Mesenchymal stem cell (in vitro differentiated cells and primary cell): ENCODE measurements at regions not wholly inside any gene's neighbourhood (a gene's known extent, or its start where the extent isn't known, plus 50 kb on each side); places are given as distances from the start of the nearest gene placed in this dataset.

Experiments used
- DNase-seq: peaks from one replicate; pipeline ENCODE4 v3.0.0-alpha.2; 2013
- H2AFZ ChIP-seq: one replicate; pipeline ENCODE4 v1.6.1; 2013; ENCODE audit warnings: low read depth, mild to moderate bottlenecking, control low read depth, inconsistent platforms, low read length, moderate library complexity
- H2AK5ac ChIP-seq: 2 replicates; pipeline ENCODE4 v1.6.1; 2013; ENCODE audit warnings: low read length, moderate library complexity, mild to moderate bottlenecking, inconsistent platforms; ENCODE audit not compliant: severe bottlenecking
- H2BK120ac ChIP-seq: one replicate; pipeline ENCODE4 v1.6.1; 2013; ENCODE audit warnings: low read depth, mild to moderate bottlenecking, inconsistent platforms, low read length, moderate library complexity
- H2BK12ac ChIP-seq, 2 experiments: one replicate each; pipeline ENCODE4 v1.6.1; 2013; ENCODE audit warnings: inconsistent platforms in 2 of 2, low read length in 2 of 2, mild to moderate bottlenecking in 2 of 2, moderate library complexity in 2 of 2, control low read depth in 1 of 2
- H2BK15ac ChIP-seq: one replicate; pipeline ENCODE4 v1.6.1; 2013; ENCODE audit warnings: mild to moderate bottlenecking, low read depth, inconsistent platforms; ENCODE audit not compliant: poor library complexity, severe bottlenecking
- H2BK5ac ChIP-seq: 2 replicates; pipeline ENCODE4 v1.6.1; 2013; ENCODE audit warnings: low read depth, mild to moderate bottlenecking, low read length, control low read depth, inconsistent platforms; ENCODE audit not compliant: poor library complexity, severe bottlenecking
- H3K14ac ChIP-seq, 2 experiments: one replicate each; pipeline ENCODE4 v1.6.1; 2013; ENCODE audit warnings: inconsistent platforms in 2 of 2, low read length in 2 of 2, control low read depth in 1 of 2, mild to moderate bottlenecking in 1 of 2, moderate library complexity in 1 of 2
- H3K18ac ChIP-seq, 2 experiments: one replicate each; pipeline ENCODE4 v1.6.1; 2013; ENCODE audit warnings: inconsistent platforms in 2 of 2, low read length in 2 of 2, control low read depth in 1 of 2, low read depth in 1 of 2, mild to moderate bottlenecking in 1 of 2
- H3K23ac ChIP-seq, 2 experiments: one replicate each; pipeline ENCODE4 v1.6.1; 2013; ENCODE audit warnings: inconsistent platforms in 2 of 2, low read length in 2 of 2, mild to moderate bottlenecking in 2 of 2, moderate library complexity in 2 of 2, control low read depth in 1 of 2
- H3K27ac ChIP-seq: 2 replicates; pipeline ENCODE4 v1.5.1; 2013; ENCODE audit warnings: mild to moderate bottlenecking, moderate library complexity, low read length, control low read depth, inconsistent platforms; ENCODE audit not compliant: poor library complexity, severe bottlenecking
- H3K27me3 ChIP-seq, 2 experiments: 2 replicates each; pipeline versions ENCODE4 v1.6.1 to v1.7.0; 2013; ENCODE audit warnings: low read length in 2 of 2, mild to moderate bottlenecking in 2 of 2, moderate library complexity in 2 of 2, control low read depth in 1 of 2, inconsistent platforms in 1 of 2; ENCODE audit not compliant: control insufficient read depth in 1 of 2, insufficient read depth in 1 of 2
- H3K36me3 ChIP-seq, 2 experiments: 2 replicates each; pipeline versions ENCODE4 v1.6.1 to v1.7.0; 2013; ENCODE audit warnings: low read length in 2 of 2, control low read depth in 1 of 2, inconsistent platforms in 1 of 2, low read depth in 1 of 2, mild to moderate bottlenecking in 1 of 2; ENCODE audit not compliant: insufficient read depth in 2 of 2, control insufficient read depth in 1 of 2
- H3K4ac ChIP-seq, 2 experiments: one replicate each; pipeline ENCODE4 v1.6.1; 2013; ENCODE audit warnings: inconsistent platforms in 2 of 2, low read length in 2 of 2, mild to moderate bottlenecking in 2 of 2, moderate library complexity in 2 of 2, control low read depth in 1 of 2, low read depth in 1 of 2
- H3K4me1 ChIP-seq: 2 replicates; pipeline ENCODE4 v1.6.1; 2013; ENCODE audit warnings: low read depth, low read length, control low read depth; ENCODE audit not compliant: control insufficient read depth, insufficient read depth
- H3K4me2 ChIP-seq: 2 replicates; pipeline ENCODE4 v1.6.1; 2013; ENCODE audit warnings: low read length, mild to moderate bottlenecking, inconsistent platforms; ENCODE audit not compliant: poor library complexity, severe bottlenecking
- H3K4me3 ChIP-seq, 2 experiments: 2 replicates each; pipeline versions ENCODE4 v1.5.1 to v1.7.0; 2013; ENCODE audit warnings: low read length in 2 of 2, mild to moderate bottlenecking in 2 of 2, control low read depth in 1 of 2, low read depth in 1 of 2; ENCODE audit not compliant: insufficient read depth in 1 of 2
- H3K79me1 ChIP-seq: replicated peaks from 2 replicates; pipeline ENCODE4 v1.6.1; 2013; ENCODE audit warnings: mild to moderate bottlenecking, control low read depth, low read length, inconsistent platforms; ENCODE audit not compliant: poor library complexity, severe bottlenecking
- H3K9ac ChIP-seq: 2 replicates; pipeline ENCODE4 v1.7.0; 2013; ENCODE audit warnings: mild to moderate bottlenecking, low read length, moderate library complexity
- H3K9me3 ChIP-seq: 2 replicates; pipeline ENCODE4 v1.7.0; 2013; ENCODE audit warnings: mild to moderate bottlenecking, low read length; ENCODE audit not compliant: control insufficient read depth
- H4K8ac ChIP-seq: one replicate; pipeline ENCODE4 v1.6.1; 2013; ENCODE audit warnings: inconsistent platforms, mild to moderate bottlenecking, low read length, moderate library complexity
- H4K91ac ChIP-seq: one replicate; pipeline ENCODE4 v1.6.1; 2013; ENCODE audit warnings: mild to moderate bottlenecking, low read length, inconsistent platforms
- WGBS: methylation state at CpG from one replicate; pipeline ENCODE4 v1.1.7; 2013; ENCODE audit warnings: mixed read lengths; 5-methylcytosine and 5-hydroxymethylcytosine counted together

GRCh38 chr5:124111886-124112285 is 599.9 kb downstream of the CSNK1G3 start:
- no peaks in the 10 kb centered on the region for H3K79me1 ChIP-seq
- H3K9me3 ChIP-seq, result no peaks in the 10 kb centered on the region
- H3K27ac ChIP-seq, result no peak overlapping the region
- no peaks in the 10 kb centered on the region for H3K36me3 ChIP-seq
- H2AFZ ChIP-seq, result no peak overlapping the region
- no peak overlapping the region for H3K4me3 ChIP-seq
- WGBS, result 100% methylated on average over 1 of the region's 2 CpGs
- H3K4ac ChIP-seq, result no peak overlapping the region
- H3K9ac ChIP-seq, result no peak overlapping the region
- no peak overlapping the region for H3K14ac ChIP-seq
- H4K8ac ChIP-seq, result no peak overlapping the region
- no peak overlapping the region for H4K91ac ChIP-seq
- H2BK120ac ChIP-seq, result no peak overlapping the region
- H3K4me2 ChIP-seq, result no peak overlapping the region
- H2BK12ac ChIP-seq, result no peak overlapping the region
- no peak overlapping the region for H2BK15ac ChIP-seq
- H3K4me1 ChIP-seq, result no peaks in the 10 kb centered on the region
- peak; percentile 10 for DNase-seq
- no peak overlapping the region for H3K18ac ChIP-seq
- H2BK5ac ChIP-seq, result no peak overlapping the region
- H3K23ac ChIP-seq, result no peak overlapping the region
- no peak overlapping the region for H2AK5ac ChIP-seq
- no peaks in the 10 kb centered on the region for H3K27me3 ChIP-seq

GRCh38 chr5:124110942-124111341 is 599.0 kb downstream of the CSNK1G3 start:
- no peaks in the 10 kb centered on the region for H3K79me1 ChIP-seq
- no peak overlapping the region for H3K4me2 ChIP-seq
- H2AK5ac ChIP-seq, result no peak overlapping the region
- H3K14ac ChIP-seq, result no peak overlapping the region
- no peaks in the 10 kb centered on the region for H3K9me3 ChIP-seq
- H3K4me1 ChIP-seq, result no peaks in the 10 kb centered on the region
- H3K4me3 ChIP-seq, result no peak overlapping the region
- DNase-seq, result no peak
- H3K18ac ChIP-seq, result no peak overlapping the region
- H3K27ac ChIP-seq, result no peak overlapping the region
- H3K4ac ChIP-seq, result no peak overlapping the region
- no peak overlapping the region for H4K8ac ChIP-seq
- no peak overlapping the region for H3K23ac ChIP-seq
- no peak overlapping the region for H2BK120ac ChIP-seq
- no peak overlapping the region for H2BK15ac ChIP-seq
- no peaks in the 10 kb centered on the region for H3K36me3 ChIP-seq
- 100% methylated on average over 1 of the region's 1 CpG for WGBS
- no peaks in the 10 kb centered on the region for H3K27me3 ChIP-seq
- H2AFZ ChIP-seq, result no peak overlapping the region
- no peak overlapping the region for H3K9ac ChIP-seq
- no peak overlapping the region for H2BK5ac ChIP-seq
- H2BK12ac ChIP-seq, result no peak overlapping the region
- H4K91ac ChIP-seq, result no peak overlapping the region

- H2BK5ac ChIP-seq, result no peak overlapping the region
- H3K27ac ChIP-seq, result no peak overlapping the region
- no peak overlapping the region for H2BK12ac ChIP-seq
- peaks cover 3% of the 10 kb centered on the region for H3K4me1 ChIP-seq
- no peak overlapping the region for H2BK120ac ChIP-seq
- no peak overlapping the region for H3K4me2 ChIP-seq
- H3K27me3 ChIP-seq, result no peaks in the 10 kb centered on the region
- no peak for DNase-seq
- H3K18ac ChIP-seq, result no peak overlapping the region
- H4K8ac ChIP-seq, result no peak overlapping the region
- no peak overlapping the region for H3K23ac ChIP-seq
- H3K4me3 ChIP-seq, result no peak overlapping the region
- H2AK5ac ChIP-seq, result no peak overlapping the region
- no peak overlapping the region for H2BK15ac ChIP-seq
- no peak overlapping the region for H3K4ac ChIP-seq
- H4K91ac ChIP-seq, result no peak overlapping the region
- no peak overlapping the region for H2AFZ ChIP-seq
- over 99% methylated on average over 2 of the region's 2 CpGs for WGBS
- H3K14ac ChIP-seq, result no peak overlapping the region
- H3K36me3 ChIP-seq, result no peaks in the 10 kb centered on the region
- no peak overlapping the region for H3K9ac ChIP-seq
- H3K79me1 ChIP-seq, result no peaks in the 10 kb centered on the region
- no peaks in the 10 kb centered on the region for H3K9me3 ChIP-seq
These were observed 593.3 kb downstream of the CSNK1G3 start for GRCh38 chr5:124105326-124105725.

- 98% methylated on average over 1 of the region's 1 CpG for WGBS
- H4K91ac ChIP-seq, result no peak overlapping the region
- H3K4me3 ChIP-seq, result no peak overlapping the region
- H2AK5ac ChIP-seq, result no peak overlapping the region
- H3K14ac ChIP-seq, result no peak overlapping the region
- H2BK120ac ChIP-seq, result no peak overlapping the region
- H2AFZ ChIP-seq, result no peak overlapping the region
- no peaks in the 10 kb centered on the region for H3K9me3 ChIP-seq
- H3K27me3 ChIP-seq, result no peaks in the 10 kb centered on the region
- no peak for DNase-seq
- no peak overlapping the region for H3K4ac ChIP-seq
- H3K27ac ChIP-seq, result no peak overlapping the region
- no peak overlapping the region for H4K8ac ChIP-seq
- H2BK5ac ChIP-seq, result no peak overlapping the region
- no peak overlapping the region for H2BK12ac ChIP-seq
- H2BK15ac ChIP-seq, result no peak overlapping the region
- H3K18ac ChIP-seq, result no peak overlapping the region
- H3K9ac ChIP-seq, result no peak overlapping the region
- no peak overlapping the region for H3K23ac ChIP-seq
- peaks cover 3% of the 10 kb centered on the region for H3K4me1 ChIP-seq
- H3K4me2 ChIP-seq, result no peak overlapping the region
- no peaks in the 10 kb centered on the region for H3K79me1 ChIP-seq
- no peaks in the 10 kb centered on the region for H3K36me3 ChIP-seq
These were observed 592.8 kb downstream of the CSNK1G3 start for GRCh38 chr5:124104821-124105220.
